SK-N-SH (cell line): ENCODE measurements at regions not wholly inside any gene's neighbourhood (a gene's known extent, or its start where the extent isn't known, plus 50 kb on each side); places are given as distances from the start of the nearest gene placed in this dataset.

Experiments used
- CTCF ChIA-PET: fragments of 300-600, 350-600 bp; formaldehyde crosslinking; extraction: SDS; loops from one replicate; lab custom pipeline; 2021; lab: Yijun Ruan, JAX
- POLR2A ChIA-PET: fragments of 350-600 bp; sonication (Branson Sonifier 250); formaldehyde crosslinking; extraction: SDS; loops from one replicate; lab custom pipeline; 2020; ENCODE audit warnings: antibody characterized with exemption, inconsistent platforms; lab: Yijun Ruan, JAX
- DNase-seq: peaks from one replicate; pipeline ENCODE4 v3.0.0; 2012
- H2AFZ ChIP-seq: fragments of 200-600 bp; sonication (generic); 2 replicates; pipeline ENCODE4 v1.8.1; 2016; ENCODE audit warnings: antibody characterized with exemption, mild to moderate bottlenecking, low read depth
- H3F3A ChIP-seq: fragments of 200-600 bp; sonication (generic); replicated peaks from 2 replicates; pipeline ENCODE3; 2016; ENCODE audit warnings: antibody characterized with exemption, mild to moderate bottlenecking; ENCODE audit not compliant: insufficient read depth
- H3K27ac ChIP-seq, 2 experiments: fragments of 200-500 bp in 1 of 2; fragments of 200-600 bp in 1 of 2; sonication (Bioruptor generic) in 1 of 2; sonication (generic), shearing (Covaris generic) in 1 of 2; 2 replicates each; pipeline versions ENCODE4 v1.5.1 to v1.6.1; 2014 to 2016; ENCODE audit warnings: low read depth in 2 of 2, inconsistent platforms in 1 of 2, low read length in 1 of 2, mild to moderate bottlenecking in 1 of 2, mixed read lengths in 1 of 2
- H3K27me3 ChIP-seq: fragments of 200-600 bp; sonication (generic), shearing (Covaris generic); 2 replicates; pipeline ENCODE4 v1.6.1; 2016; ENCODE audit warnings: mixed run types; ENCODE audit not compliant: insufficient read depth
- H3K36me3 ChIP-seq, 2 experiments: fragments of 200-500 bp in 1 of 2; fragments of 200-600 bp in 1 of 2; sonication (Bioruptor generic) in 1 of 2; sonication (generic) in 1 of 2; replicated peaks in 1 of 2; 2 replicates each; pipeline versions ENCODE3 to v1.5.1; 2014 to 2016; ENCODE audit warnings: low read length in 1 of 2, mild to moderate bottlenecking in 1 of 2; ENCODE audit not compliant: insufficient read depth in 2 of 2, control insufficient read depth in 1 of 2
- H3K4me1 ChIP-seq, 2 experiments: fragments of 200-500 bp in 1 of 2; fragments of 200-600 bp in 1 of 2; sonication (Bioruptor generic) in 1 of 2; sonication (generic), shearing (Covaris generic) in 1 of 2; 2 replicates each; pipeline versions ENCODE4 v1.5.1 to v1.6.1; 2014 to 2016; ENCODE audit warnings: low read depth in 1 of 2, low read length in 1 of 2, mixed run types in 1 of 2; ENCODE audit not compliant: insufficient read depth in 2 of 2, control insufficient read depth in 1 of 2
- H3K4me2 ChIP-seq: fragments of 200-600 bp; sonication (generic), shearing (Covaris generic); 2 replicates; pipeline ENCODE4 v1.6.1; 2017; ENCODE audit warnings: mixed run types
- H3K4me3 ChIP-seq, 2 experiments: fragments of 200-500 bp in 1 of 2; fragments of 200-600 bp in 1 of 2; sonication (Bioruptor generic) in 1 of 2; sonication (generic), shearing (Covaris generic) in 1 of 2; 2 replicates each; pipeline versions ENCODE4 v1.5.1 to v1.8.1; 2014 to 2016; ENCODE audit warnings: low read depth in 2 of 2, inconsistent platforms in 1 of 2, low read length in 1 of 2, mild to moderate bottlenecking in 1 of 2, mixed read lengths in 1 of 2, moderate library complexity in 1 of 2
- H3K79me2 ChIP-seq: fragments of 200-600 bp; sonication (generic); 2 replicates; pipeline ENCODE4 v1.8.1; 2017; ENCODE audit warnings: mild to moderate bottlenecking; ENCODE audit not compliant: insufficient read depth
- H3K9ac ChIP-seq: fragments of 200-600 bp; sonication (generic); 2 replicates; pipeline ENCODE4 v1.6.1; 2017; ENCODE audit warnings: mixed run types
- H3K9me2 ChIP-seq: fragments of 200-600 bp; sonication (generic); 2 replicates; pipeline ENCODE4 v1.6.1; 2017; ENCODE audit warnings: mixed run types
- H3K9me3 ChIP-seq: fragments of 200-600 bp; sonication (generic); 2 replicates; pipeline ENCODE4 v1.6.1; 2017; ENCODE audit warnings: mixed run types, mild to moderate bottlenecking, moderate library complexity
- H4K20me1 ChIP-seq: fragments of 200-600 bp; sonication (generic); 2 replicates; pipeline ENCODE4 v1.6.1; 2017; ENCODE audit warnings: mild to moderate bottlenecking, mixed run types; ENCODE audit not compliant: insufficient read depth
- ELF1 ChIP-seq: IDR thresholded peaks from 2 replicates; pipeline ENCODE4 v1.4.0; 2012
- EP300 ChIP-seq, 2 experiments: IDR thresholded peaks; 2 replicates each; pipeline versions ENCODE4 v1.4.0 to v1.6.1; 2012; ENCODE audit warnings: borderline replicate concordance in 1 of 2, low read depth in 1 of 2, low read length in 1 of 2
- FOXJ3 ChIP-seq: sonication (generic); formaldehyde crosslinking; IDR thresholded peaks from 2 replicates; pipeline ENCODE4 v1.5.1; 2020; ENCODE audit warnings: mild to moderate bottlenecking, missing genetic modification reagents
- JUND ChIP-seq: IDR thresholded peaks from 2 replicates; pipeline ENCODE4 v1.4.0; 2012
- MEF2A ChIP-seq: IDR thresholded peaks from 2 replicates; pipeline ENCODE4 v1.4.0; 2012; ENCODE audit warnings: low read depth, borderline replicate concordance
- MXI1 ChIP-seq: IDR thresholded peaks from 2 replicates; pipeline ENCODE4 v1.6.1; 2012; ENCODE audit warnings: mild to moderate bottlenecking, low read depth, low read length, improper control_type of control experiment
- NFIC ChIP-seq: IDR thresholded peaks from 2 replicates; pipeline ENCODE4 v1.4.0; 2012; ENCODE audit warnings: borderline replicate concordance
- NRF1 ChIP-seq: IDR thresholded peaks from 2 replicates; pipeline ENCODE4 v1.6.1; 2012; ENCODE audit warnings: low read depth, mild to moderate bottlenecking, low read length
- RAD21 ChIP-seq: IDR thresholded peaks from 2 replicates; pipeline ENCODE4 v1.6.1; 2012; ENCODE audit warnings: mild to moderate bottlenecking, low read length
- RCOR1 ChIP-seq: fragments of 150-350 bp; IDR thresholded peaks from 2 replicates; pipeline ENCODE4 v1.6.1; 2017; ENCODE audit warnings: antibody characterized with exemption, low read length
- RFX5 ChIP-seq: IDR thresholded peaks from 2 replicates; pipeline ENCODE4 v1.6.1; 2012; ENCODE audit warnings: mild to moderate bottlenecking, improper control_type of control experiment, low read length
- RXRA ChIP-seq: IDR thresholded peaks from 2 replicates; pipeline ENCODE4 v1.4.0; 2012; ENCODE audit warnings: low read depth, mild to moderate bottlenecking, borderline replicate concordance
- SMC3 ChIP-seq: IDR thresholded peaks from 2 replicates; pipeline ENCODE4 v1.6.1; 2012; ENCODE audit warnings: low read depth, low read length, improper control_type of control experiment
- WGBS: methylation state at CpG from one replicate; pipeline ENCODE4 v1.1.6; 2017; ENCODE audit warnings: low lambda C conversion rate; 5-methylcytosine and 5-hydroxymethylcytosine counted together
- TF ChIP-seq, protein P1 (sequence below): fragments of 200-600 bp; sonication (generic); IDR thresholded peaks from 2 replicates; pipeline ENCODE4 v1.6.1; 2017; ENCODE audit warnings: antibody characterized with exemption, mild to moderate bottlenecking, moderate library complexity
- TF ChIP-seq, protein P2 (sequence below): fragments of 150-350 bp; IDR thresholded peaks from 2 replicates; pipeline ENCODE4 v1.6.1; 2016; ENCODE audit warnings: mild to moderate bottlenecking, low read depth, low read length
- TF ChIP-seq, protein P3 (sequence below): IDR thresholded peaks from 2 replicates; pipeline ENCODE4 v1.6.1; 2012; ENCODE audit warnings: mild to moderate bottlenecking, low read depth, low read length, moderate library complexity
- TF ChIP-seq, protein P4 (sequence below): IDR thresholded peaks from 2 replicates; pipeline ENCODE4 v1.4.0; 2012; ENCODE audit warnings: low read depth, borderline replicate concordance

DNA sequence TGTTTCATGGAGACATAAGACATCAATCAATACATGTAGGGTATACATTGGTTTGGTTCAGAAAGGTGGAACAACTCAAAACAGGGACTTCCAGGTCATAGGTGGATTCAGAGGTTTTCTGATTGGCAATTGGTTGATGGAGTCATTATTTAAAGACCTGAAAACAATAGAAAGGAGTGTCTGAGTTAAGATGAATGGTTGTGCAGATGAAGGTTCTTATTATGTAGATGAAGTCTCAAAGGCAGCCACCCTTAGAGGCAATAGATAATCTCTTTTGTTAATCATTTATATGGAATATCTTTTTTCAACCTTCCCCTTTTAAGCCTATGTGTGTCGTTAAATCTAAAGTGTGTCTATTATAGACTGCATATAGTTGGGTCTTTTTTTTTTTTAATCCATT is 67.8 kb upstream of the LYPLAL1 start:
- TF ChIP-seq, protein P1, sequence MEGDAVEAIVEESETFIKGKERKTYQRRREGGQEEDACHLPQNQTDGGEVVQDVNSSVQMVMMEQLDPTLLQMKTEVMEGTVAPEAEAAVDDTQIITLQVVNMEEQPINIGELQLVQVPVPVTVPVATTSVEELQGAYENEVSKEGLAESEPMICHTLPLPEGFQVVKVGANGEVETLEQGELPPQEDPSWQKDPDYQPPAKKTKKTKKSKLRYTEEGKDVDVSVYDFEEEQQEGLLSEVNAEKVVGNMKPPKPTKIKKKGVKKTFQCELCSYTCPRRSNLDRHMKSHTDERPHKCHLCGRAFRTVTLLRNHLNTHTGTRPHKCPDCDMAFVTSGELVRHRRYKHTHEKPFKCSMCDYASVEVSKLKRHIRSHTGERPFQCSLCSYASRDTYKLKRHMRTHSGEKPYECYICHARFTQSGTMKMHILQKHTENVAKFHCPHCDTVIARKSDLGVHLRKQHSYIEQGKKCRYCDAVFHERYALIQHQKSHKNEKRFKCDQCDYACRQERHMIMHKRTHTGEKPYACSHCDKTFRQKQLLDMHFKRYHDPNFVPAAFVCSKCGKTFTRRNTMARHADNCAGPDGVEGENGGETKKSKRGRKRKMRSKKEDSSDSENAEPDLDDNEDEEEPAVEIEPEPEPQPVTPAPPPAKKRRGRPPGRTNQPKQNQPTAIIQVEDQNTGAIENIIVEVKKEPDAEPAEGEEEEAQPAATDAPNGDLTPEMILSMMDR = no peak
- no peak for TF ChIP-seq NRF1
- no peak for TF ChIP-seq SMC3
- no peak for TF ChIP-seq RCOR1
- TF ChIP-seq, protein P2, sequence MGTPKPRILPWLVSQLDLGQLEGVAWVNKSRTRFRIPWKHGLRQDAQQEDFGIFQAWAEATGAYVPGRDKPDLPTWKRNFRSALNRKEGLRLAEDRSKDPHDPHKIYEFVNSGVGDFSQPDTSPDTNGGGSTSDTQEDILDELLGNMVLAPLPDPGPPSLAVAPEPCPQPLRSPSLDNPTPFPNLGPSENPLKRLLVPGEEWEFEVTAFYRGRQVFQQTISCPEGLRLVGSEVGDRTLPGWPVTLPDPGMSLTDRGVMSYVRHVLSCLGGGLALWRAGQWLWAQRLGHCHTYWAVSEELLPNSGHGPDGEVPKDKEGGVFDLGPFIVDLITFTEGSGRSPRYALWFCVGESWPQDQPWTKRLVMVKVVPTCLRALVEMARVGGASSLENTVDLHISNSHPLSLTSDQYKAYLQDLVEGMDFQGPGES = no peak
- no peak for TF ChIP-seq JUND
- TF ChIP-seq ELF1 = no peak
- TF ChIP-seq RFX5 = no peak
- TF ChIP-seq NFIC = no peak
- TF ChIP-seq, all 33 proteins: peak for 0
- Histone ChIP-seq H3K36me3 (no peaks in the 10 kb centered on the region), H3K4me1 (no peaks in the 10 kb centered on the region), H3K4me2 (no peak overlapping the region), H3K4me3 (no peak overlapping the region), H3K27me3 (no peaks in the 10 kb centered on the region), H3K9me2 (no peaks in the 10 kb centered on the region), H2AFZ (no peak overlapping the region), H3F3A (no peaks in the 10 kb centered on the region), H3K9me3 (no peaks in the 10 kb centered on the region; the same call in 1 of the 2 replicates), H4K20me1 (no peaks in the 10 kb centered on the region), H3K27ac (no peak overlapping the region), H3K79me2 (no peaks in the 10 kb centered on the region), H3K9ac (no peak overlapping the region)
- ChIA-PET CTCF (no interaction called here), POLR2A (no interaction called here)
- DNase-seq = no peak
- 81% methylated on average over 1 of the region's 1 CpG for WGBS

DNA sequence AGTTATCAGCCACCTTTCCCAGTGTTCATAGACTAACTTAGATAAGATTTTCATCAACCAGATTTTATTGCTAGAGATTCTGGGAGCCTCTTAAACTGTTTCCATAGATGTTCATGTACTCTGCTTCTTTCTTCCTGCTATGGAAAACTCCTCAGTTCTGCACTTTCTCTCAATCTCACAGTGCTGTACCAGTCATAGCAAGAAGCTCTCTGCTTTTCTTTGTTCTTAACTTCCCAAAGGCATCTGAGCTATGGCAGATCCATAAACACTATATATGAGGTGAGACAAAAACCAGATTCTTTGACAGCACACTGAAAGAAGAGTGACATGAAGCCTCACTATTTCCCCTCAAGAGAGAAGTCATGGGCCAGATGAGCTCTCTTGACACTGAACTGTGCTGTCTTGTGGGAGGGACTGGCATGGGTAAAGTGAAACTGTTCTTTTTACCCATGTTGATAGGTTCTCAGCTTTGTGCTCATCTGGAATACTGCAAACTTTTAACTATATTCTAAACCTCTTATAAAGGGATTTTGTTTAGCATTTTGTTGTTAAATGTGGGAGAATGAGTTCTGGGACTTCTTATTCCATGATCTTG is 64.2 kb upstream of the LYPLAL1 start:
- Histone ChIP-seq H3K9ac (no peak overlapping the region), H3K9me2 (no peaks in the 10 kb centered on the region), H3K27ac (no peak overlapping the region), H3K9me3 (no peaks in the 10 kb centered on the region; the same call in 1 of the 2 replicates), H2AFZ (no peak overlapping the region), H3K4me3 (no peak overlapping the region), H3K79me2 (no peaks in the 10 kb centered on the region), H3K36me3 (no peaks in the 10 kb centered on the region), H4K20me1 (no peaks in the 10 kb centered on the region), H3F3A (no peaks in the 10 kb centered on the region), H3K4me2 (no peak overlapping the region), H3K27me3 (no peaks in the 10 kb centered on the region), H3K4me1 (no peaks in the 10 kb centered on the region)
- ChIA-PET POLR2A (no interaction called here), CTCF (interaction anchor here (0.7 to 1.3 kb wide), 2 partner anchors 10 to 17 kb away, joined by 3 to 4 read pairs; no protein-coding TSS in a partner anchor)
- DNase-seq = no peak
- TF ChIP-seq, protein P3, sequence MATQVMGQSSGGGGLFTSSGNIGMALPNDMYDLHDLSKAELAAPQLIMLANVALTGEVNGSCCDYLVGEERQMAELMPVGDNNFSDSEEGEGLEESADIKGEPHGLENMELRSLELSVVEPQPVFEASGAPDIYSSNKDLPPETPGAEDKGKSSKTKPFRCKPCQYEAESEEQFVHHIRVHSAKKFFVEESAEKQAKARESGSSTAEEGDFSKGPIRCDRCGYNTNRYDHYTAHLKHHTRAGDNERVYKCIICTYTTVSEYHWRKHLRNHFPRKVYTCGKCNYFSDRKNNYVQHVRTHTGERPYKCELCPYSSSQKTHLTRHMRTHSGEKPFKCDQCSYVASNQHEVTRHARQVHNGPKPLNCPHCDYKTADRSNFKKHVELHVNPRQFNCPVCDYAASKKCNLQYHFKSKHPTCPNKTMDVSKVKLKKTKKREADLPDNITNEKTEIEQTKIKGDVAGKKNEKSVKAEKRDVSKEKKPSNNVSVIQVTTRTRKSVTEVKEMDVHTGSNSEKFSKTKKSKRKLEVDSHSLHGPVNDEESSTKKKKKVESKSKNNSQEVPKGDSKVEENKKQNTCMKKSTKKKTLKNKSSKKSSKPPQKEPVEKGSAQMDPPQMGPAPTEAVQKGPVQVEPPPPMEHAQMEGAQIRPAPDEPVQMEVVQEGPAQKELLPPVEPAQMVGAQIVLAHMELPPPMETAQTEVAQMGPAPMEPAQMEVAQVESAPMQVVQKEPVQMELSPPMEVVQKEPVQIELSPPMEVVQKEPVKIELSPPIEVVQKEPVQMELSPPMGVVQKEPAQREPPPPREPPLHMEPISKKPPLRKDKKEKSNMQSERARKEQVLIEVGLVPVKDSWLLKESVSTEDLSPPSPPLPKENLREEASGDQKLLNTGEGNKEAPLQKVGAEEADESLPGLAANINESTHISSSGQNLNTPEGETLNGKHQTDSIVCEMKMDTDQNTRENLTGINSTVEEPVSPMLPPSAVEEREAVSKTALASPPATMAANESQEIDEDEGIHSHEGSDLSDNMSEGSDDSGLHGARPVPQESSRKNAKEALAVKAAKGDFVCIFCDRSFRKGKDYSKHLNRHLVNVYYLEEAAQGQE = no peak
- TF ChIP-seq RAD21 (no peak), MXI1 (no peak), NRF1 (no peak), RXRA (no peak), FOXJ3 (CRISPR knock-in tag) (no peak), EP300 (IDR thresholded peaks at IDR 0.05; ENCODE audit: borderline replicate concordance in 1 of 2, low read depth in 1 of 2, low read length in 1 of 2) (no peak), RCOR1 (no peak), MEF2A (no peak), JUND (no peak), NFIC (no peak), RFX5 (no peak)
- TF ChIP-seq, protein P2 = no peak
- TF ChIP-seq, protein P4, sequence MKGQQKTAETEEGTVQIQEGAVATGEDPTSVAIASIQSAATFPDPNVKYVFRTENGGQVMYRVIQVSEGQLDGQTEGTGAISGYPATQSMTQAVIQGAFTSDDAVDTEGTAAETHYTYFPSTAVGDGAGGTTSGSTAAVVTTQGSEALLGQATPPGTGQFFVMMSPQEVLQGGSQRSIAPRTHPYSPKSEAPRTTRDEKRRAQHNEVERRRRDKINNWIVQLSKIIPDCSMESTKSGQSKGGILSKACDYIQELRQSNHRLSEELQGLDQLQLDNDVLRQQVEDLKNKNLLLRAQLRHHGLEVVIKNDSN = no peak
